ENCODE measurements at regions not wholly inside any gene's neighbourhood (a gene's known extent, or its start where the extent isn't known, plus 50 kb on each side); places are given as distances from the start of the nearest gene placed in this dataset.

- intact Hi-C loops (cut with DNase I) = no loop called here
- H3K4me3 ChIP-seq = no peak overlapping the region
- 81 to 90% methylated on average over 5 of the region's 5 CpGs for WGBS, 2 donors
- no peaks in the 10 kb centered on the region for H3K9me3 ChIP-seq
- no peaks in the 10 kb centered on the region for H3K27me3 ChIP-seq
- peaks cover 0 to 42% (median 16%) of the 10 kb centered on the region in 3 donors for H3K4me1 ChIP-seq
- no peak for DNase-seq
- no peak overlapping the region for H3K27ac ChIP-seq
- no peaks in the 10 kb centered on the region for H3K36me3 ChIP-seq
- no peak for TF ChIP-seq POLR2A (IDR thresholded peaks at IDR 0.05)
- no peak for TF ChIP-seq CTCF (IDR thresholded peaks at IDR 0.05)
Observed at GRCh38 chr12:24231298-24231697, 281.8 kb upstream of the SOX5 start.

- no peak for DNase-seq
- peaks cover 0 to 44% (median 16%) of the 10 kb centered on the region in 3 donors for H3K4me1 ChIP-seq
- intact Hi-C loops (cut with DNase I) = no loop called here
- no peaks in the 10 kb centered on the region for H3K9me3 ChIP-seq
- TF ChIP-seq POLR2A (IDR thresholded peaks at IDR 0.05) = no peak
- TF ChIP-seq CTCF (IDR thresholded peaks at IDR 0.05) = no peak
- no peaks in the 10 kb centered on the region for H3K36me3 ChIP-seq
- H3K4me3 ChIP-seq = no peak overlapping the region
- WGBS, 2 donors = 67 to 69% methylated on average over 8 of the region's 8 CpGs
- no peaks in the 10 kb centered on the region for H3K27me3 ChIP-seq
- no peak overlapping the region for H3K27ac ChIP-seq
Observed at GRCh38 chr12:24230061-24230701, 280.7 kb upstream of the SOX5 start.

GRCh38 chr12:24229031-24229700 is 279.7 kb upstream of the SOX5 start:
- TF ChIP-seq POLR2A (IDR thresholded peaks at IDR 0.05) (no peak), CTCF (IDR thresholded peaks at IDR 0.05) (no peak)
- WGBS, 2 donors = 76 to 84% methylated on average over 9 of the region's 9 CpGs
- no peaks in the 10 kb centered on the region for H3K9me3 ChIP-seq
- no peak for DNase-seq
- H3K36me3 ChIP-seq = no peaks in the 10 kb centered on the region
- H3K4me1 ChIP-seq = peaks cover 0 to 43% (median 16%) of the 10 kb centered on the region in 3 donors
- no peak overlapping the region for H3K27ac ChIP-seq
- H3K4me3 ChIP-seq = no peak overlapping the region
- H3K27me3 ChIP-seq = no peaks in the 10 kb centered on the region
- intact Hi-C loops (cut with DNase I) = no loop called here

- whole genome bisulfite sequencing, 2 donors = 96 to 100% methylated on average over 3 of the region's 3 CpGs
- Histone ChIP-seq H3K36me3 (no peaks in the 10 kb centered on the region), H3K4me3 (no peak overlapping the region), H3K27ac (no peak overlapping the region), H3K27me3 (no peaks in the 10 kb centered on the region), H3K9me3 (no peaks in the 10 kb centered on the region), H3K4me1 (peaks cover 0 to 35% (median 16%) of the 10 kb centered on the region in 3 donors)
- intact Hi-C loops (cut with DNase I) = no loop called here
- no peak for DNase-seq
- TF ChIP-seq POLR2A (IDR thresholded peaks at IDR 0.05) = no peak
Observed at GRCh38 chr12:24228371-24228770, 278.9 kb upstream of the SOX5 start.

GRCh38 chr12:24227551-24227950 is 278.1 kb upstream of the SOX5 start:
- H3K27me3 ChIP-seq = no peaks in the 10 kb centered on the region

More at GRCh38 chr12:24227551-24227950, 278.1 kb upstream of the SOX5 start:
- TF ChIP-seq CTCF (IDR thresholded peaks at IDR 0.05) (no peak), POLR2A (IDR thresholded peaks at IDR 0.05) (no peak)
- Histone ChIP-seq H3K4me3 (no peak overlapping the region), H3K9me3 (no peaks in the 10 kb centered on the region), H3K27ac (no peak overlapping the region), H3K4me1 (peaks cover 0 to 33% (median 16%) of the 10 kb centered on the region in 3 donors), H3K36me3 (no peaks in the 10 kb centered on the region)
- 37 to 49% methylated on average over 5 of the region's 5 CpGs for WGBS, 2 donors
- intact Hi-C loops (cut with DNase I) = no loop called here
- no peak for DNase-seq
